GM19240 (cell line): ENCODE measurements at regions not wholly inside any gene's neighbourhood (a gene's known extent, or its start where the extent isn't known, plus 50 kb on each side); places are given as distances from the start of the nearest gene placed in this dataset.

Source experiments
- DNase-seq: peaks from one replicate; pipeline ENCODE4 v3.0.0; 2011; ENCODE audit warnings: low spot score; ENCODE audit not compliant: insufficient read length

GRCh38 chr5:156232251-156232869 lies 94.6 kb upstream of the SGCD start:
- DNase-seq: no peak

DNA sequence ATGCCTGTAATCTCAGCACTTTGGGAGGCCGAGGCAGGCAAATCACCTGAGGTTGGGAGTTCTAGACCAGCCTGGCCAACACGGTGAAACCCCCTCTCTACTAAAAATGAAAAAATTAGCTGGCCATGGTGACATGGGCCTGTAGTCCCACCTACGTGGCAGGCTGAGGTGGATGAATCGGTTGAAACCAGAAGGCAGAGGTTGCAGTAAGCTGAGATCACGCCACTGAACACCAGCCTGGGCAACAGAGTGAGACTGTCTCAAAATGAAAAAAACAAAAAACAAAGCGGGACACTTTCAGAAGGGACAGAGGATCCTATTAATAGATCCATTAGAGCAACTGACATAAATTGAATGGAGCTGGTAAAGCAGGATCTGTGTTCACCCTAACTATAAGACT lies 89.6 kb upstream of the SGCD start:
- no peak for DNase-seq

- DNase-seq: no peak
Measured at GRCh38 chr5:156239800-156240199, 87.2 kb upstream of the SGCD start.

- no peak for DNase-seq
Measured at GRCh38 chr5:156240414-156240813, 86.5 kb upstream of the SGCD start.

DNA sequence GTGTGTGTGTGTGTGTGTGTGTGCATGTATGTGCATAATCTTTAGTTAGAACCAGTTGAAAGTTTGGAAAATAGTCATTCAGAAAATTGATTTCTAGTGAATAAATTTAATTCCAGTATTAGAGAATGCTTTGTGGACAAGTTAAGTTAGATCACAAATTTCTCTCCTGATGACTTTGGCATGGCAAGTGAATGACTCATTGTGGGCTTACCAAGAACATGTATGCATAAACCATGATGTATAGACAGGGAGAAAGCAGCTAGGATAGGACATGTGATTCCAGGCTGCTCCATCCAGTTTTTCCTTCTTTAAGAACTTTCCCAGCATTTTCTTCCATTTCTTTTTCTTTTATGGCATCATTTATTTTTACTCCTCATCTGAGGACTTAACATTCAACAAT lies 85.7 kb upstream of the SGCD start:
- no peak for DNase-seq

- DNase-seq: no peak
Measured at GRCh38 chr5:156245895-156246294, 81.1 kb upstream of the SGCD start.

GRCh38 chr5:156251076-156251475 lies 75.9 kb upstream of the SGCD start:
- DNase-seq: no peak

GRCh38 chr5:156253130-156253529 lies 73.8 kb upstream of the SGCD start:
- no peak for DNase-seq

DNA sequence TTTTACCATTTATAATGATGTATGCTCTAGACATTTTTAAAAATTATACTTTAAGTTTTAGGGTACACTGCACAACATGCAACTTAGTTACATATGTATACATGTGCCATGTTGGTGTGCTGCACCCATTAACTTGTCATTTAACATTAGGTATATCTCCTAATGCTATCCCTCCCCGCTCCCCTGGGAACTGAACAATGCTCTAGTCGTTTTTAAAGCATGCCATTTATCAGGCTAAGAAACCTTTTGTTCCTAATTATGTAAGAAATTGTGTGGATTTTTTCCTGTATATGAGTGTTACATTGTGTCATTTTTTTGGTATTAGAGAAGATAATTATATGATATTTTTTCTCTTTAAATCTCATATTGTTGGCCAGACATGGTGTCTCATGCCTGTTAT lies 72.8 kb upstream of the SGCD start:
- no peak for DNase-seq

DNA sequence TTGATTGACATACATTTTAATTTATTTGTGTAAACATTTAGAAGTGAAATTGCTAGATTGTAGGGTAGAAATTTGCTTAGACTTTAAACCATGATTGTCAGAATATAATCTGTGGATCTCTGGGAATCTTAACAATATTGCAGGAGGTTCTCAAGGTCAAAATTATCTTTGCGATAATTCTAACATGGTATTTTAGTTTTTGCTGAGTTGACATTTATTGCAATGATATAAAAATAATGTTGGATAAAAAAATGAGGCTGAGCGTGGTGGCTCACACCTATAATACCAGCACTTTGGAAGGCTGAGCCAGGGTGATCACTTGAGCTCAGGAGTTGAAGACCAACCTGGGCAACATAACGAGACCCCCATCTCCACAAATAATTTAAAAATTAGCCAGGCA lies 70.3 kb upstream of the SGCD start:
- no peak for DNase-seq

DNA sequence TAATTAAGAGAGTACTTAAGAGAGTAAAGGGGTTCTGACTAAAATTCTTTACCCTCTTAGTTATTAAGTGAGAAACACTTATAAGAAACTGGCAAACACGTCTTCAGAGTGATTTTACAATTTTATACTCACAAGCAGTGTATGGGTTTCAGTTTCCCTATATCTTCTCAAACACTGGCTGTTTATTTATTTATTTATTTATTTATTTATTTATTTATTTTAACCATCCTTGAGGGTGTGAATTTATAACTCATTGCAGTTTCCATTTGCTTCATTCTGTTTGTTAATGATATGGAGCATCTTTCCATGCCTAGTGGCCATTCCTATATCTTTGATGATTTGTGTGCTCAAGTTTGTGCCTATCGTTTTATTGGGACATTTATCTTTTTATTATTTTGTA lies 68.0 kb upstream of the SGCD start:
- no peak for DNase-seq

DNA sequence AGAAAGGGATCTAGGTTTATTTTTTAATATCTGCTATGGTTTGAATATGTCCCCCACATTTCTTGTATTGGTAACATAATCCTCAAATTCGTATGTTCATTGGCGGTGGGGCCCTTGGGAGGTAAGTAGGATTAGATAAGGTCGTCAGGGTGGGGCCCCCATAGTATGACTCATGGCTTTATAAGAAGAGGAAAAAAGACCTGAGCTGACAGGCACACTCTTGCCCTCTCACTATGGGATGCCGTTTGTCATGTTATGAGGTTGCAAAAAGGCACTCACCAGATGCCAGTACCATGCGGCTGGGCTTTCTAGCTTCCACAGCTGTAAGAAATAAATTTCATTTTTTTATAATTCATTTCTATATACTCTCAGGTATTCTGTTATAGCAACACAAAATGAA lies 67.3 kb upstream of the SGCD start:
- no peak for DNase-seq

GRCh38 chr5:156261275-156261939 lies 65.6 kb upstream of the SGCD start:
- DNase-seq: no peak

- DNase-seq: no peak
Measured at GRCh38 chr5:156271569-156271968, 55.4 kb upstream of the SGCD start.

- DNase-seq: no peak
Measured at GRCh38 chr5:156272139-156272538, 54.8 kb upstream of the SGCD start.

DNA sequence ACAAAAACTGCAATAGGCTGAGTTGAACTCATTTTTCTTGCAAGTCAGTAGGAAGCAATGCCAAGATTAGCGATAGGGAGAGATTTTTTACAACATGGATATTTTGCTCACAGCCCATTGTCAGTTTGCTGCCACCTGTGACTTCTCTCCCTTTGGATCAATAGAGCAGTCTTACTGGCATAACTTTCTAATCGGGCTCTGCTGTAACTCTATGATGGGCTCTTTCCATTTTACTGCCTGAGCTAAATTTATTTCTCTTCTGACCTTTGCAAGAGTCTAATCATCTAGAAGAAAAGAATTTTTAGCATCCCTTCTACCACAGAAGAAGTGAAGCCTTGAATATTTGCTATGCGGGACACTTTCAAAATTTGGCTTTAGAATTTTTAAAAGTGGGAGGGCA lies 53.6 kb upstream of the SGCD start:
- no peak for DNase-seq

GRCh38 chr5:156274453-156274852 lies 52.5 kb upstream of the SGCD start:
- no peak for DNase-seq
